Stimulated activated CD4-positive, alpha-beta T cell treated with anti-CD3 and anti-CD28 coated beads, Interleukin-1b, Interleukin-23, amount 100 ng/mL, for 24 hours (primary cell): ENCODE measurements at regions not wholly inside any gene's neighbourhood (a gene's known extent, or its start where the extent isn't known, plus 50 kb on each side); places are given as distances from the start of the nearest gene placed in this dataset.
"Not testable (repeated sequence)": the region's sequence is repeated elsewhere in the genome, so short reads cannot be mapped to it uniquely, and the experiment has no call there.

Source experiments
- DNase-seq, 4 experiments: peaks; one replicate each; pipeline ENCODE4 v3.0.0-alpha.2; 2020; ENCODE audit warnings: low read depth in 4 of 4, low spot score in 1 of 4

GRCh38 chr2:9708683-9709538 lies 78.1 kb upstream of the YWHAQ start:
- DNase-seq, result no peak

GRCh38 chr2:9709539-9710285 lies 78.9 kb upstream of the YWHAQ start:
- DNase-seq, result no peak

GRCh38 chr2:9710311-9710710 lies 79.5 kb upstream of the YWHAQ start:
- no peak for DNase-seq

GRCh38 chr2:9712263-9712662 lies 81.5 kb upstream of the YWHAQ start:
- peak in 1 of 4 experiments; percentile 25 for DNase-seq

GRCh38 chr2:9714630-9715214 lies 83.9 kb upstream of the YWHAQ start:
- no peak for DNase-seq

GRCh38 chr2:9715238-9715637 lies 84.4 kb upstream of the YWHAQ start:
- DNase-seq, result no peak

- no peak for DNase-seq
Measured at GRCh38 chr2:9717886-9718451, 87.2 kb upstream of the YWHAQ start.

- no peak for DNase-seq
Measured at GRCh38 chr2:9720352-9721093, 89.7 kb upstream of the YWHAQ start.

- no peak for DNase-seq
Measured at GRCh38 chr2:9721344-9721743, 90.5 kb upstream of the YWHAQ start.

GRCh38 chr2:9722451-9722850 lies 91.7 kb upstream of the YWHAQ start:
- no peak for DNase-seq

- DNase-seq, result no peak
Measured at GRCh38 chr2:9724565-9724964, 93.8 kb upstream of the YWHAQ start.

GRCh38 chr2:9725106-9725505 lies 94.3 kb upstream of the YWHAQ start:
- no peak for DNase-seq

GRCh38 chr2:9726016-9726415 lies 95.2 kb upstream of the YWHAQ start:
- DNase-seq, result not testable (repeated sequence)

GRCh38 chr2:9730523-9730922 lies 99.7 kb upstream of the YWHAQ start:
- DNase-seq, result not testable (repeated sequence)

GRCh38 chr2:9732824-9733223 lies 102.0 kb upstream of the YWHAQ start:
- DNase-seq, result no peak

GRCh38 chr2:9734308-9734707 lies 103.5 kb upstream of the YWHAQ start:
- DNase-seq, result no peak

- DNase-seq, result no peak
Measured at GRCh38 chr2:9735335-9735734, 104.5 kb upstream of the YWHAQ start.

GRCh38 chr2:9736021-9736420 lies 105.2 kb upstream of the YWHAQ start:
- no peak for DNase-seq

GRCh38 chr2:9737053-9737875 lies 106.0 kb upstream of the TAF1B start:
- DNase-seq, result no peak

GRCh38 chr2:9738062-9738461 lies 105.2 kb upstream of the TAF1B start:
- no peak for DNase-seq
